Suppressor macrophage treated with lipopolysaccharide for 1 hour (primary cell): ENCODE measurements at regions not wholly inside any gene's neighbourhood (a gene's known extent, or its start where the extent isn't known, plus 50 kb on each side); places are given as distances from the start of the nearest gene placed in this dataset.
"Not testable (repeated sequence)": the region's sequence is repeated elsewhere in the genome, so short reads cannot be mapped to it uniquely, and the experiment has no call there.

Experiments used
- DNase-seq, 3 donors: peaks; one replicate each; pipeline ENCODE4 v3.0.0-alpha.2; 2020 to 2022

DNA sequence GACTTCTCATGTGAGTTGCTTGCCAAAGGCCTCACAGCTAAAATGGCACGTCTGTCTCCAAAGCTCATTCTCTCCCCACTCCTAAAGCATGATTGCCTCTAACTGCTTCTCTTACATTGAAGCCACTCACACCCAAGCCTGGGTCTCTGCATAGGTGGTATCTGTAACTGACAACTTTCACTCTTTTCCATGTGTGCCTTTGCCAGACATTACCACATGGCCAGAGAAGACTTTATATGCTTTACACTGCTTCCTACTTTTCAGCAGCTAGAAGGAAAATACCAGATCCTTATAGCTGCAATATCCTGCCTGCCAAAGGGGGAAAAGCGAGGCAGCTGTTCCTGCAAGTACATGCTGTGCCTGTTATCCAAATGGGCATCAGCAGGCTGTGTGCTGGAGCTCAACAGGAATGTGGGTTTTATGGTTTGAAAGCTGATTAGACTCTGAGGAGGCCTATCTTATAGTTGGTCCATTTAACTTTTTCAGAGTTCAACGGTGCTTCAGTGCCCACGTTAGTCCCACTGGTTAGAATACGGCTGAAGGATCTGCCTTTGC, 547.1 kb downstream of the RAB38 start:
- no peak for DNase-seq

DNA sequence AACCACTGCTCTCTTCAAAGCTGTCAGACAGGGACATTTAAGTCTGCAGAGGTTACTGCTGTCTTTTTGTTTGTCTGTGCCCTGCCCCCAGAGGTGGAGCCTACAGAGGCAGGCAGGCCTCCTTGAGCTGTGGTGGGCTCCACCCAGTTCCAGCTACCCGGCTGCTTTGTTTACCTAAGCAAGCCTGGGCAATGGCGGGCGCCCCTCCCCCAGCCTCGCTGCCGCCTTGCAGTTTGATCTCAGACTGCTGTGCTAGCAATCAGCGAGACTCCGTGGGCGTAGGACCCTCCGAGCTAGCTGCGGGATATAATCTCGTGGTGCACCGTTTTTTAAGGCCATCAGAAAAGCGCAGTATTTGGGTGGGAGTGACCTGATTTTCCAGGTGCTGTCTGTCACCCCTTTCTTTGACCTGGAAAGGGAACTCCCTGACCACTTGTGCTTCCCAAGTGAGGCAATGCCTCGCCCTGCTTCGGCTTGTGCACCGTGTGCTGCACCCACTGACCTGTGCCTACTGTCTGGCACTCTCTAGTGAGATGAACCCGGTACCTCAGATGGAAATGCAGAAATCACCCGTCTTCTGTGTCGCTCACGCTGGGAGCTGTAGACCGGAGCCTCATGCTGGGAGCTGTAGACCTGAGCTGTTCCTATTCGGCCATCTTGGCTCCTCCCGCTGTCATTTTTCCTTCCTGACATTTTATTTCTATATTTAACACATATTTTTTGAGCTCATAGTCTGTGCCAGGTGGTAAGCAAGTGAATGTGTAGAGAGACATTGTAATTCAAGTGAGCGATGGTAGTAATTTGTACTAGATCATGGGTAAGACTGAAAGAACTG, 551.5 kb downstream of the RAB38 start:
- DNase-seq = not testable (repeated sequence)

DNA sequence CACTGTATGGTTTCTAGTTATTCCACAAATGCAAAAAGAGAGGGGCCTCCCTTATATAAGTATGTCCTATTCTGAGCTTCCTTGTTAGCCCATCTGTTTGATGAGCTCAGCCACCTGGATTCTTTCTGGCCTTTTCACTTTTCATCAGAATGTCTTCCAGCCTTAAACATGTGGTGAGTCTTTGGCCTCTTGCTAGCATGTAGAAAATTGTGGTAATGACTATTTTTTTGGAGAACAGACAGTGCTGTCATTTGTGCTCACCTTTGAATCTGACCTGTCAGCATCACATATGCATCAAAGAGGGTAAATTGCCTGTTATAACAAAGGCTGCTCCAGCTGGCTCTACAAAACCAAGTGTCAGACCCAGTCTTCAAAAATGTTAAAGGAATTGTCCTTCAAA, 558.7 kb downstream of the RAB38 start:
- DNase-seq = no peak

DNA sequence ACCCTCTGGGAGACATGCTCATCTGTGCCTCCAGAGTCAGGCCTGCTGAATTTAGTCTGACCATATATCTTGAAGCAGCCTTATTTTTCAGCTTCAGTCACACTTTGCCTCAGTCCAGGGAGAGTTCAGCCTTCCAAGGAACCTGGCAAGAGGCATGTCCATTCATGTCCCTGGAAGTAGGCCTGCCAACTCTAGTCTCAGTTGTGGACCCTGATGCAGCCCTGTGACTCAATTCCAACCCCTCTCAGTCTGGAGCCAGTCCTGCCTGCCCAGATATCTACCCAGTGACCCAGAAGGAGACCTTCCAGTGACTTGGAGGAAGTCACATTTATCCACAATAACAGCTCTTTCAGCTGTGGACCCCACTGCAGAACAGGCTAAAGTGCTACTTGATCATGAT, 566.6 kb downstream of the TMEM135 start:
- no peak for DNase-seq

GRCh38 chr11:87603887-87604286, 566.2 kb downstream of the TMEM135 start:
- DNase-seq = no peak

DNA sequence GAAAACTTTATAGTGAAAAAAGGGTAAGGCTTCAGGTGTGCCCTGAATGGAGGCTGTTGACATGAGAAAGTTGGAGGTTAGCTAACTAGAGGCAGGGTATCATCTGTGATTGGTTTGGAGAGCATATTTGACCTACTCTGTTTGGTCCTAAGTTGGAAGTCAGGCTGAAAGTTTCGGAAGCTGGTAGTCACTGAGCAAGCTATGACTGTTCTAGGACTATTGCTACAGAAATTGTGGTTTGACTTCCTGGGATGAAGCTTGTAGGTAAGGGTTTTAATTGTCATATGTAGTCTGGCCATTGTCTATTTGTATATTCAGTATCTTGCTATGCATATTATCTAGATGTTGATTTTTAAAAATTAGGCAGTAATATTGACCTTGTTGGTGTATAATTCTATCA, 565.0 kb downstream of the TMEM135 start:
- no peak for DNase-seq

DNA sequence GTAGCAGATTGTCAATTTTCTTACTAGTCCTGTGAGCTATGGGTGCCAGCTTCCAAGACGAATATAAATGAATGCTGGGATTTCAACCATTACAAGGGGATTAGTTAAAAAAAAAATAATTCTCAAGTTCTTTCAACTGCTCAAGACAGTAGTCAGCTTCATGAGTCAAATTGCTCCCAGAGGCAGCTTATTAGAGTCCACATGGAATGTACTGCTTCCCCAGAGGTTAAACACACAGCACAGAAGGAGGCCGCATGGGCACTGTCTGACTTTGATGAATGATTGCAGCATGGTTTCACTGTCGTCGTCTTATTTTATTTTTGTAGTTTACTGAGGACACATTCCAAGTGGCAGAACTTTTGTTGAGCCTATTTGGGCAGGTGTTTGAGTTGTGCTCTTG, 563.2 kb downstream of the TMEM135 start:
- no peak for DNase-seq

GRCh38 chr11:87597725-87598124, 560.0 kb downstream of the TMEM135 start:
- DNase-seq = no peak

GRCh38 chr11:87596176-87596575, 558.4 kb downstream of the TMEM135 start:
- DNase-seq = no peak

- DNase-seq = no peak
Measured at GRCh38 chr11:87589082-87589481, 551.3 kb downstream of the TMEM135 start.

DNA sequence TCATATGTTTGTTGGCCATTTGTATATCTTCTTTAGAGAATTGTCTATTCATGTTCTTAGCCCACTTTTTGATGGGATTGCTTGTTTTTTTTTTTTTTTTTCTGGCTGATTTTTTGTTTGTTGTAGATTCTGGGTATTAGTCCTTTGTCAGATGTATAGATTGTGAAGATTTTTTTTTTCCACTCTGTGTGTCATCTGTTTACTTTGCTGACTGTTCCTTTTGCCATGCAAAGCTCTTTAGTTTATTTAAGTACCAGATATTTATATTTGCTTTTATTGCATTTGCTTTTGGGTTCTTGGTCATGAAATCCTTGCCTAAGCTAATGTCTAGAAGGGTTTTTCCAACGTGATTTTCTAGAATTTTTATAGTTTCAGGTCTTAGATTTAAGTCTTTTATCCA, 547.9 kb downstream of the TMEM135 start:
- DNase-seq = not testable (repeated sequence)

DNA sequence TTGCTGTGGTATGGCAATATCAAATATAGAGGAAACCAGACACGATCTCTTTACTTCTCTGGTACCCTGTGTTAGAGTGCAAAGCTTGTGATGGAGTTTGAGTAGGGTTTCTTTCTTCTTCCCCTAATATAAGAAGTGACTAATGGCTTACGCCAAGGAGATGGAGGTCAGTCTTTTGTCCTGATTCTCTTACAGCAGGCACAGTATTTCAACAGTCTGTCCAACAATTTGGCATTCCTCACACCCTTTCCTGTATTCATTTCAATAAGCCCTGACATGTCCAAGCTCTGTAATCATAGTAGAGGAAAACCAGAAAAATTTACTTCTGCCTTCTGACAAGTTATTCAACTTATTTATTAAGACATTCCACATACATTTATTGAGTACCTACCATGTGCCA, 546.2 kb downstream of the TMEM135 start:
- no peak for DNase-seq

- no peak for DNase-seq
Measured at GRCh38 chr11:87575088-87575487, 537.4 kb downstream of the TMEM135 start.

GRCh38 chr11:87574193-87574592, 536.5 kb downstream of the TMEM135 start:
- no peak for DNase-seq

DNA sequence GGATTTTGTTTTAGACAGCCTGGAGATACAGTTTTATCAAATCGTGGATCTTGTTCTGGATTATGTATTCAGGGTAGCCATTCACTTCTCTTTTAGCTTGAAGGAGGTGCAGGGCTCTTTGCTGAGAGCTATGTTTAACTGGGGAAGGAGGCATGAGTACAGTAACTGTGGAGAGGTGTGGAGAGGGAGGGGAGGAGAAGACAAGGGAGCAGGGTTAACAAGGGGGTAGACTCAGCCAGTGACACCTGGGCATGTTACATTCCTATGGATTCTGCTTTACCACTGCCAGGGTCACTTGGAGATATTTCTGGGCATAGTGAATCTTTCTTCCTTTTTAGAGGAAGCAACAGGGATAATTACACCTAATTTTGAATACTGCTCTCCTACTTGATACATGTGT, 536.0 kb downstream of the TMEM135 start:
- DNase-seq = no peak

DNA sequence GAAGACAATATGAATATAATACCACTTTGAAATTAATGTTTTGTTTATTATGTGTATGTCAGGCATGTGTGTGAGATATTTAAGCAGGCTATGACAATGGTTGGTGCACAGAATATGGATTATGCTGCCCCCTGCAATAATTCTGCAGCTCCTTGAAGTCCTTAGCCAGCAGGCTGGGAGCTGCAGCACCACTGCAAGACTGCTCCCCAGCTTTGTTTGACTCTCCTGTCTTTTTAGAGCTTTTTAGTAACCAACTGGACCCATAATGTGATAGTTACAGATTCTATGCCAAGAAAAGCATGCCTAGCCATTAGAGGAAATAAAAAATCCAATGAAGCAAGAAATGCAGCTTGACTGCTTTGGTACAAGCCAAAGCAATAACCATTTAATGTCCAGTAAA, 535.1 kb downstream of the TMEM135 start:
- DNase-seq = no peak

GRCh38 chr11:87560352-87560751, 522.6 kb downstream of the TMEM135 start:
- DNase-seq = no peak

- not testable (repeated sequence) for DNase-seq
Measured at GRCh38 chr11:87559852-87560251, 522.1 kb downstream of the TMEM135 start.

DNA sequence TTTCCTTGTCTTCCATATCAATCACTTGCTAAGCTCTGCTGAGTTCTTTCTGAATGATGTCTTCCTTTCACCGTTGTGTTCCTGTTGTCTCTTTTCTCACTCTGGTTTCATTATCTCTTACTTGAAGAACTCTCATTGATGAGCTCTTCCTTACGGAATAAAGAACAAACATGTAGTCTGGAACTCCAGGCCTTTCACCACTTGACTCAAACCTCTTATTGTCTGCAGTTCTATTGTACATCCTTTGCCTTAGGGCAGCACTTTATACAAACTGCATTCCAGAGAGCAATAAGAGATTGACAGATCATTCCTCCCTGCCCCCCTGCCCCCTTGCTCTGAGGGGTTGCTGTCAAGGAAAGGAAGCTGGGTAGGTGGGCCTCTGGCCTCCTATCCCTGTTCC, 517.4 kb downstream of the TMEM135 start:
- DNase-seq = no peak

- DNase-seq = no peak
Measured at GRCh38 chr11:87548797-87549196, 511.1 kb downstream of the TMEM135 start.

GRCh38 chr11:87545858-87546257, 508.1 kb downstream of the TMEM135 start:
- no peak for DNase-seq

GRCh38 chr11:87539596-87539995, 501.9 kb downstream of the TMEM135 start:
- DNase-seq = no peak

DNA sequence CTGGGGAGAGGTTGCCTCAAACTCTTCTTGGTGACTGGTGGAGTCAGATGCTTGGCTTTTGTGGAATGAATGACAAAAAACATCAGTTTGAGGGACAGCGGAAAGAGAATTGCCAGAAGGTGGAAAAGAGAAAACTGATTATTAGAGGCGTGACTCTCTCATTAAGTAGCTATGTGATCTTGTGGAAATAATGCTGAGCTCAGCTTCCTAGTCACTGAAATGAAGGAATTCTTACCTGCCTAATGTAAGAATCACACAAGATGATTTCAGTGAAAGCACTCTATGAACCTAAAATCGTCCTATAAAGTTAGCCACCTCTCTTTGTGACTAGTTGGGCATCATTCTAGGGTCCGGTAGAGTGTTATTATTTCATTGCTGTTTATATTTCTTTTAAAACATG, 498.8 kb downstream of the TMEM135 start:
- DNase-seq = no peak

DNA sequence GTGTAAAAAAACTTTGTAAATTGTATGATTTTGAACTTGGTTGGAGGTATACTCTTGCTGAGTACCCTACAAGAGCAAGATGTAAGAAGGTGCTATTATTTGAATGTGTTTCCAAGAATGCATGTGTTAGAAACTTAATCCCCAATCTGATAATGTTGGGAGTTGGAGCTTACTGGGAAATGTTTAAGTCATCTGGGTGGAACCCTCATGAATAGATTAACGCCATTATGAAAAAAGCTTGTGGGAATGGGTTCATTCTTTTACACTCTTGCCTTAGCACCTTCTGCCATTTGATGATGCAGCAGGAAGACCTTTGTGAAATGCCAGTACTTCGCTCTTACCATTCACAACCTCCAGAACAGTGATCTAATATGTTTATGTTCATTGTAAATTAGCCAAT, 498.3 kb downstream of the TMEM135 start:
- no peak for DNase-seq

GRCh38 chr11:87535513-87535912, 497.8 kb downstream of the TMEM135 start:
- no peak for DNase-seq
